ENCODE measurements at regions not wholly inside any gene's neighbourhood (a gene's known extent, or its start where the extent isn't known, plus 50 kb on each side); places are given as distances from the start of the nearest gene placed in this dataset.

DNA sequence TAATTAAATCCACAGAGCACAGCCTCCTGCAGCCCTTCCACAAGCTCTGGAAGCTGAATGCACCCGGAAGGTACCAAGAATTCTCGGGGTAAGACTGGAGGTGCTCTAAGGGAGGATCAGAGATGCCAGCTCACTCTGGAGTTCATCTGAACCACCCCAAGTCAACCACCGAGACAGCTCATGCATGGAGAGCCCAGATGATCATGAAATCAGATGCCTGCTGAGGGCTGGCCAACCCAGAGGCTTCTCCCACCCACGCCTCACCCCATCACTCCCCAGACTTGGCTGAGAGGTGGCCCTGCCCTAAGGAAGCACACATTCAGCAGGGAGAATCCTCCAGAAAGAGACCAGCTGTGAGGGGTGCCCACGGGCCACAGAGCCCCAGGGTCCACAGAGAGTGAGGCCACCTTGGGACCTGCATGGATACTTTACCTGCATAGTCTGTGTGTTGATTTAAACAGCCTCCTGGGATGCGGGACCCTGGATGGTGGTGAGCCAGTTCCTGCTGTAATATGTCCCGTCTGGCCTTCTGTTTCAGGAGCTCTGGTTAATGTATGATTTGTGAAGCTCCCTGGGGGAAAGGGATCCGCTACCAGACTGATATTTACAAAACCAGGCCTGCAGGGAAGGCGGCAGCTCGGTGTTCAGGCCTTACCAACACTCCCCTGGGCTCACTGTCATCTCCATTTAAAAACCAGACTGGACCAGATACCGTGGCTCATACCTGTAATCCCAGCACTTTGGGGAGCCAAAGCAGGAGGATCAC, 64.9 kb downstream of the INSIG1 start:
- TF ChIP-seq SP4 (IDR thresholded peaks at IDR 0.05; ENCODE audit: low read length): no peak
- TF ChIP-seq PHF8 (conservative IDR thresholded peaks at IDR 0.05; ENCODE audit: low read depth, low read length): no peak
- no peak for TF ChIP-seq POLR2AphosphoS5 (IDR thresholded peaks at IDR 0.05; ENCODE audit: low read depth, low read length)
- TF ChIP-seq RFX5 (IDR thresholded peaks at IDR 0.05; ENCODE audit: borderline replicate concordance, low read depth, low read length): no peak
- no peak for TF ChIP-seq CHD1 (IDR thresholded peaks at IDR 0.05; ENCODE audit: low read depth, low read length)
- no peak for TF ChIP-seq EP300 (IDR thresholded peaks at IDR 0.05; ENCODE audit: borderline replicate concordance in 1 of 2, low read depth in 2 of 2, low read length in 2 of 2)
